DOHH2 (cell line): ENCODE measurements at regions not wholly inside any gene's neighbourhood (a gene's known extent, or its start where the extent isn't known, plus 50 kb on each side); places are given as distances from the start of the nearest gene placed in this dataset.
"Not testable (repeated sequence)": the region's sequence is repeated elsewhere in the genome, so short reads cannot be mapped to it uniquely, and the experiment has no call there.

Experiments used
- CTCF ChIP-seq: fragments of 200-600 bp; sonication (generic); IDR thresholded peaks from one replicate; pipeline ENCODE4 v1.5.1; 2014; ENCODE audit warnings: antibody characterized with exemption, mild to moderate bottlenecking, low read depth, low read length; ENCODE audit not compliant: poor library complexity, severe bottlenecking
- EZH2phosphoT487 ChIP-seq: fragments of 200-600 bp; sonication (generic); IDR thresholded peaks from 2 replicates; pipeline ENCODE4 v1.6.1; 2017; ENCODE audit warnings: borderline replicate concordance, mild to moderate bottlenecking, antibody characterized with exemption, low read length, moderate library complexity, mixed read lengths

DNA sequence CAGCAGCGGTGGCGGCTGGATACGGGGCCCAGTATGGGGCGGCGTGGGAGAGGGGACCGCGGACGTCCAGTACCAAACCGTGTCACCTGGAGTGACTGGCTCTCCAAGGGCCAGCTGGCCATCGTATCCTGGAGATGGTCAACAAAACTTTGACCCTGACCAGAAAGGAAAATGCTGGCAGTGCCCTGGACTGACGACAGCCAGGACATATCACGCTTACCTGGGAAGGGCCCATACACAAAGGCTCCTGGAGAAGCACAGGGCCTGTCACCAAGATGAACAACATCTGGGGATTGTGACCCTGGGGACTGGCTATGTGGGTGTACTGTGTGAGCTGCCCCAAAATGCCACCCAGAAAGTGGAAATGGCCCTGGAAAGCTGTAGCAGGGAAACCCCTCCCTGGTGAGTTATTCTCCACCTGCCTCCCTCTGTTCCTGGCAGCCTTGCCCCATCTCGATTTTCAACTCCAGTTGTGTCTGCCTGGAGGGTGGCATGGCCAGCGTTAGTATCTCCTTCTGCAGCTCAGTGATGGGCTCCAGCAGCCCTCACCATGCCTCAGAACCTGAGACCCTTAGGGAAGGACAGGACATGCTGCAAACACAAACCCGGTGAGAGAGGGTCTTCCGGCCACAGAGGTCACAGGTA is 117.6 kb upstream of the KCNJ18 start:
- TF ChIP-seq CTCF, EZH2phosphoT487: not testable (repeated sequence)
